ENCODE measurements at regions not wholly inside any gene's neighbourhood (a gene's known extent, or its start where the extent isn't known, plus 50 kb on each side); places are given as distances from the start of the nearest gene placed in this dataset.
"Not testable (repeated sequence)": the region's sequence is repeated elsewhere in the genome, so short reads cannot be mapped to it uniquely, and the experiment has no call there.

GRCh38 chr2:52386433-52387030 lies 1354.6 kb upstream of the NRXN1 start:
- no peak for DNase-seq (ENCODE audit: low spot score)

DNA sequence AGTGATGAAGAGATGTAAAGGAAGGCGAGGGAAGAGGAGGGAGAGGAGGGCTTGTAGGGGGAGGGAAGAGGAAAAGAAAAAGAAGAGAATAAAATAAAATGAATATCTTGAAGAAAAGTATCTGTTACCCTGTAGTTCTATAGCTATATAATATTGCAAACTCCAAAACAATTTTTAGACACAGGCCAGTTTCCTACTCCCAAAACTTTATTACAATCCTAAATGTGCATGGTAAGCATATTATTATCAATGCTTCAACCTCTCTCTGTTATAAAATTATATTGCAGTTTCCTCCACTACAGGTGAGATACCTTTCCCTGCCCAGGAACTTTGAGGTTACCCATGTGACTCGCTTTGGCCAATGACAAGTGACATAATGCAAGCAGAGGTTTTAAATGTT lies 1351.6 kb upstream of the NRXN1 start:
- no peak for DNase-seq (ENCODE audit: low spot score)

DNA sequence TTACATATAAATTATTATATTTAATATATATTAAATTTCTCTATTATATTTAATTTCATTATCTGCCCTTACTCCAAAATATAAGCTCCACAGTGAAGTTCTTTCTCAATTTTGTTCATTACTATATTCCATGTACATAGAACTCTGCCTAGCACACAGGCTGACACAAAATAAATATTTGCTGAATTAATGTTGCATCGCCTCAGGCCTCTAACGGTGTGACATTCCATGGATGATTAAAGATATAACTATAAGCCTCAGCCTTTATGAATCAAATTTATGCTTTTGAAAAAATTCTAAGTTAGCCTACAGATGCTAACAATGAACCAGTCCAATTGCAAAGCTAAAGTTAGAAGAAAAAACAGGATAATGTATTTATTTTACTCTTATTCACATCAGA lies 1337.2 kb upstream of the NRXN1 start:
- no peak for DNase-seq (ENCODE audit: low spot score)

DNA sequence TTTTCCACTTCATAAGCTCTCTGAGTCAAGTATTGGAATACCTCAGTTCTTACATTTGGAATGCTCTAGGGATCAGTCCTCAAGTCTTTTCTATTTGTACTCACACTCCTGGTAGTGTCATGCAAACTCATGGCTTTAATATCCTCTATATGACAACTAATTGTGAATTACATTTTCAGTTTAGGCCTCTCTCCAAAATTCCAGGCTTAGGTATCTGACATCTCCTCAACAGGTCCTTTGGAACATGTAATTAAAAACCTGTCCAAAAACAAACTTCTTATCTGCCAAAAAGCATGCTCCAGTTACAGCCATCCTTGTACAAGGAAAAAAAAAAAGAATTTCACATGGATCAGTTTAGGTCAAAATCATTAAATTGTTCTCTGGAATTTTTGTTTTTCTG lies 1336.2 kb upstream of the NRXN1 start:
- no peak for DNase-seq (ENCODE audit: low spot score)

- DNase-seq (ENCODE audit: low spot score): no peak
These were observed 1334.0 kb upstream of the NRXN1 start for GRCh38 chr2:52365946-52366345.

DNA sequence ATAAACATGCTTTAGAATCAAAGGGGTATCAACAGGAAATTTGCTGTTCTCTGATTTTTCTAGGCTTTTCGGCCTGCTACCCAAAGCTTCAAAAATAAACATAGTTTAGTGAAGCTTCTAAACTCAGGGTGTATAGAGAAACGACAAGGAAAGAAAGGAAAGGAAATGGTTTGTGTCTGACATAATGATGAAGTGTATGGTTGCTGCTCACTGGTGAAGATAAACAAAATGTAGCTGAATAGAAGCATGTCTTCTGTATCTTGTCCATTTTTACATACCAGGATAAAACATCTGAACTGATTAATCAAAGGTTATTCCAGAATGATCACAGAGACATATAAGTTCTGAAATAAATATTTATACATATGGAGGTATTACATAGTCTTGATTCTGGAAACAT lies 1324.6 kb upstream of the NRXN1 start:
- DNase-seq (ENCODE audit: low spot score): no peak

- DNase-seq (ENCODE audit: low spot score): no peak
These were observed 1315.4 kb upstream of the NRXN1 start for GRCh38 chr2:52347292-52347691.

DNA sequence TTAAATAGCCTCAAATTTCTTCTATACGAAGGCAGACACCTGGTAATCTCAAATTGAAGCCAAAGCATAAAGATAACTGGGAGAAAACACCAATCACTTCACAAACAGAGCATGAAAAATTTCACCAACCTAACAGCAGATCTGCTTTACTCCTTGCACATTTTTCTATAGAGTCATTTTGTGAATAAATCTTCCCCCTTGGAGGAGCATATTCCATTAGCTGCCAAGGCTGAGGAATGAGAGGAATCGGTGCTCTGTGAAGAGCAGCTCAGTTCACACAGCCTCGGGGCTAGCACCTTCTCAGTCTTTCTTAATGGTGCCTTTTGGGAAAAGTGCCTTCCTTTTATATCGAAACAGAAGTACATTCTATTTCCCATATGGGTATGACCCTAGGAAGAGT lies 1313.7 kb upstream of the NRXN1 start:
- DNase-seq (ENCODE audit: low spot score): no peak

DNA sequence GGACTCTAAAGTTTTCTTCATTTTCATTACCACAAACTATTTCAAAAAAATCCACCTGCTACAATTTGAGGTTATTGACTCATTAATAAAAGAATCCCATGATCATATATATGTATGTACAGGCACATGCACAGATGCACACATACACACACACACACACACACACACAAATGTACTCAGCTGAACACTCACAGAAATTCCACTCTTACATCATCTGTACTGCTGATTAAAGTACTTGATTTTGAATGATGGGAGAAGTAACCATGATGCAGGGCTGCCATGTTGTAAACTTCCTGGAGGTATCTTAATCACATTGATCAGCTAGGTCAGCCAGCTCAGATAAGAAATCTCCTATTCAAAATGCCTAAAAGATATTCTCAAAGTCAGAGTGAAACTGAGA lies 1313.2 kb upstream of the NRXN1 start:
- no peak for DNase-seq (ENCODE audit: low spot score)

DNA sequence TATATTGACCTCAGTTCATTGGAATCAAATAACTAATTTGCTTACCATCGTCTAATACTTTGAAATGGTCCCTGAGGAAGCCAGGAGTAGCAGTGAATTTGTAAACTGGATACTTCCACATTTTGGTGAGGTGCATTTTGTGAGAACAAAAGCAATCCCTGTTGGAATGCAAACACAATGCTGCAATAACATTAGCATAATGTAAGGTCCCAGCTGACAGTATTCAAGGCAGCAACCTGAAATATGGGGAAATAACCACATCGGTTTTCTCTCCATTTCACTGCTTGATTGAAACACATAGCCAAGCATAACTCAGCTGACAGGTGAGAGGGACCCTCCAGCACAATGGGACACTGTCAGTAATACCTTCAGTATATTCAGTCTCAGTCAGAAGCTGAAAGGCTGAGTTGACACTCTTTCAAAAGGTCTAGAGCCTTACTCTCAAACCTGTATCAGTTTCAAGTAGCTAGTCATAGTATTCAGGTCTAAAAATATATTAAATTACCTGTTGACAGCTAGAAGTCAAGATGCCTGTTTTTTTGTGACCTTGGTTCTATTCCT lies 1311.9 kb upstream of the NRXN1 start:
- DNase-seq (ENCODE audit: low spot score): no peak

DNA sequence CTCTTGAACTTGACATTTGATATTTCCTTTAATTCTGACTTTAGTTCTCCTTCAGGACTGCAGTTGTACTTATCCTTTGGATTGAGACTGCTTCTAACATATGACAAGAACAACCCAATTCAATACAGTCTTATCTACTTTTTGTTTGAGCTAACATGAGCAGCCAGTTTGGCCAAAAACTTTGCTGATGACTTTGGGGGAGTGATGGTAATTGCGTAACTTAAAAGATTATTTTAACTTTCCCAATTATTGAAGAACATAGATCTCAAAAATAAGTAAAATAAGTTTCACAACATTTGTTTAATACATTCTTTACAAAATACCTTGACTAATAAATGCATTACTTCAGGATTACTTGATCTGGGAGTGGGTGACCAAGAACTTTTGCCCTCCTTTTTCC lies 1311.1 kb upstream of the NRXN1 start:
- no peak for DNase-seq (ENCODE audit: low spot score)

- DNase-seq (ENCODE audit: low spot score): peak; percentile 3
These were observed 1310.5 kb upstream of the NRXN1 start for GRCh38 chr2:52342458-52342857.

GRCh38 chr2:52341732-52342131 lies 1309.8 kb upstream of the NRXN1 start:
- DNase-seq (ENCODE audit: low spot score): no peak

- no peak for DNase-seq (ENCODE audit: low spot score)
These were observed 1308.2 kb upstream of the NRXN1 start for GRCh38 chr2:52340171-52340570.

DNA sequence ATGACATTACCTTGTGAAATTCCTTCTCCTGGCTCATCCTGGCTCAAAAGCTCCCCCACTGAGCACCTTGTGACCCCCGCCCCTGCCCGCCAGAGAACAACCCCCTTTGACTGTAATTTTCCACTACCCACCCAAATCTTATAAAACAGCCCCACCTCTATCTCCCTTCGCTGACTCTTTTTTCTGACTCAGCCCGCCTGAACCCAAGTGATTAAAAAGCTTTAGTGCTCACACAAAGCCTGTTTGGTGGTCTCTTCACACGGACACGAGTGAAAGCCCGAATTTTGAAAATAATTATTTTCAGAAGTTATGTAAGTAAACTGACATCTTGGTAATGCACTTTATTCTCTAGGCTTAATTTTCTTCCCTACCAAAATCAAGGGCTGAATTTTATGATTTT lies 1305.9 kb upstream of the NRXN1 start:
- not testable (repeated sequence) for DNase-seq (ENCODE audit: low spot score)

DNA sequence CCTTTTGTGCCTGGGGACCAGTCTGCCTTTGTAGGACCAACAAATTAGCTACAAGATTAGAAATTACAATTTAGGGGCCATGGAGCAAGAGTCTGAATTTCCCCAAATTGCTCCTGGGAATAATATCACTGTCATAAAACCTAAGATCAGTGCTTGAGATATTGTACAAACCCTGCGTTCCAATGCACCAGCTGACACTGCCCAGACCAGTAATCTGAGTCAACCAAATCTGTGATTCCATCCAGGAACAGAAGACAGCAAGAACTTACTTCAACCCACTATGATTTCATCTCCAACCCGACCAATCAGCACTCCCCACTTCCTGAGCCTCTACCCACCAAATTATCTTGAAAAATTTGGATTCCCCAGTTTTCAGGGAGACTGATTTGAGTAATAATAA lies 1305.0 kb upstream of the NRXN1 start:
- DNase-seq (ENCODE audit: low spot score): no peak

- no peak for DNase-seq (ENCODE audit: low spot score)
These were observed 1303.8 kb upstream of the NRXN1 start for GRCh38 chr2:52335727-52336126.

GRCh38 chr2:52334185-52334584 lies 1302.3 kb upstream of the NRXN1 start:
- DNase-seq (ENCODE audit: low spot score): no peak

DNA sequence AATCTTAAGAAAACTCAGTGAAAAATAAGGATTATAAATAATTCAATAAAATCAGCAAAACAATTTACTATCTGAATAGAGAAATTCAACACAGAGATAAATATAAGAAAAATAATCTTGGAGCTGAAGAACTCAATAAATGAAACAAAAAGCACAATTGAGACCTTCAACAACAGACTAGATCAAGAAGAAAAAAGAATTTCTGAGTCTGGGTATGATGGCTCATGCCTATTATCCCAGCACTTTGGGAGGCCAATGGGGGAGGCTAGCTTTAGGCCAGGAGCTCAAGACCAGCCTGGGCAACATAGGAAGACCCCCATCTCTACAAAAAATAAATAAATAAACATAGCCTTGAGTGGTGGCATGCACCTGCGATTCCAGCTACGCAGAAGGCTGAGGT lies 1295.7 kb upstream of the NRXN1 start:
- no peak for DNase-seq (ENCODE audit: low spot score)

GRCh38 chr2:52314231-52314630 lies 1282.3 kb upstream of the NRXN1 start:
- peak; percentile 2 for DNase-seq (ENCODE audit: low spot score)

GRCh38 chr2:52312486-52312885 lies 1280.6 kb upstream of the NRXN1 start:
- no peak for DNase-seq (ENCODE audit: low spot score)

DNA sequence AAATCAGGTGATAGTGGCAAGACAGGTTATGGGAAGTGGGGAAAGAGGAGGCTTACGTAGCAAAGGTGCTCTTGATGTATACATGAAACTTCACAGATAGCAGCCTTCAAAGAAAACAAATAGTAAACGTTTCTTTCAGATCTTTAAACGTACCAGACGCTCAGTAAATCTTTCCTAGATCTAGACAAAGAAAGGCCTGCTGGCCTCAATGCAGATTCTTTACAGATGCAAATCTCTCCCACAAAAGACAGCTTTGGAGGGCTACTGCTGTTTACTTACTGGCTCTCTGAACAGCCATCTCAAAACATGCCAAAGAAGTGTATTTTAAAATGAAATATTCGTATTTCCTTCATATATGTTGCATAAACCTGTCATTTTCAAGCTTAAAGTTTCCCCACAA lies 1279.9 kb upstream of the NRXN1 start:
- DNase-seq (ENCODE audit: low spot score): no peak

- no peak for DNase-seq (ENCODE audit: low spot score)
These were observed 1276.2 kb upstream of the NRXN1 start for GRCh38 chr2:52308156-52308555.

DNA sequence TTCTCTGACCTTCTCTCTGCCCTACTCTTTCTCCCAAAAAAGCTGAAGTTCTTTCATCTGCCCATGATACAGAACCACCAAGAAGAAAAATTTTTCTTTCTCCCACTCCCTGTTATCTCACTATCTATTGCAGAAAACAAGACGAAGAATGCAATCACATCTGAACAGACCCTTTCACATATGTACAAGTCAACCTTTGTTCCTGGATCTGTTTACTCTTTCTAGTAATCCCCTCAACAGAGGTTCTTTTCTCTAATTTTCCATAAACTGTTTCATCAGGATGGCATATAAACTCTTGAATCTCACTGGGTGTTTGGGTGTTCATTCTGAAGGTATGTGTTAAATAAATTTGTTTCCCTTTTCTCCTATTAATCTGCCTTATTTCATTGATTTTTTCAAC lies 1262.7 kb upstream of the NRXN1 start:
- DNase-seq (ENCODE audit: low spot score): no peak

DNA sequence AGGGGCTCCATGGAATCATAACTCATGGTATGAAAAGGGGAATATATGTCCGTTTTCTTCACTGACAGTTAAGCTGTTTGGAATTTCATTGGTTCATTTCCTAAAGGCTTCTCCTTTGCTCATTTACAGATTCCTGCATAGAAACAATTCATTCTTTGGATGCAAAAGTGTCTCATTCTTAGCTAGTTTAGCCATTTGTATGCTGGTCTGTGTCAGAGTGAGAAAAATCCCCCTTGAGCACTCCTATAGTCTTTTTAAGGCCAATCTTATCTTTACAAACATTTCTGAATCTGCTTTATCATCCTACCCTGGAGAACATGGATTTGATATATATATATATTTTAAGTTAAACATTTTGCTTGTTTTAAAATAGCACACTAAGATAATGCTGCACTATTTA lies 1260.9 kb upstream of the NRXN1 start:
- no peak for DNase-seq (ENCODE audit: low spot score)
